ENCODE measurements at regions not wholly inside any gene's neighbourhood (a gene's known extent, or its start where the extent isn't known, plus 50 kb on each side); places are given as distances from the start of the nearest gene placed in this dataset.

DNA sequence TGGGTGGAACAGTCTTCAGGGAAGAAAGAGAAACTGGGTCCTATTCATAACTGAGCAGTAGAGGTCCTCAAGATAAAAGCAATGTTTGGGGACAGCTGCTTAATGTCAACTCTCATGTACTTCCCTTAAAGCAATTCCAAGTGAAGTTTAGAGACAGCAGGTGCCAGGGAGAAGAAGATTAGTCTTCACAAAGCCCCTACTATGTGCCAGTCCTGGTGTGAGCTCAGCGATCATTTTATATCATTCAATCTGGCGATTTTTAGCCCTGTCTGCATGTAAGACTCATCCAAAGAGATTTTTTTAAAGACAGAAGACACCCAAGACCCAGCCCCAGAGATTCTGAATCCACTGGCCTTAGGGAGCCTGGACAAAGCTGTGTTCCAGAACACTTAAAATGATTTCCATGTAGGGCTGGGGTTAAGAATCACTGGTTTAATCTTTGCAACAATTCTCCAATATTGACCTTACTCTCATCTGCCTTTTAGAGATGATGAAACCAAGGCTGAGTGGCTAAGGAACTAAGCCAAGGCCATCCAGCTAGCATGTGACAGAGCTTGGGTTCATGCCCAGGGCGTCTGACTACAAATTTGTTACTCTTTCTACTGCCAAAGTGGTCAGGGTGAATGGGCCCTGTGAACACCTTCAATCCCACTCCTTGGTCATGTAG, 404.5 kb upstream of the TBX3 start:
- no peaks in the 10 kb centered on the region for H3K79me2 ChIP-seq (ENCODE audit: insufficient read depth)
- no peaks in the 10 kb centered on the region for H3K9me2 ChIP-seq
- ChIA-PET POLR2A (no interaction called here), CTCF (interaction anchor here (1.0 kb wide), 1 partner anchor 8 kb away, joined by 3 read pairs; no protein-coding TSS in a partner anchor)
- H3F3A ChIP-seq (replicated peaks; ENCODE audit: insufficient read depth): no peaks in the 10 kb centered on the region
- H3K9me3 ChIP-seq: no peaks in the 10 kb centered on the region
- no peaks in the 10 kb centered on the region for H4K20me1 ChIP-seq (ENCODE audit: insufficient read depth)
- H3K27me3 ChIP-seq (ENCODE audit: insufficient read depth): no peaks in the 10 kb centered on the region
- H3K27ac ChIP-seq (ENCODE audit: low read depth in 2 of 2, low read length in 1 of 2): no peak overlapping the region
- H3K4me1 ChIP-seq (ENCODE audit: control insufficient read depth in 1 of 2, insufficient read depth in 2 of 2, low read depth in 1 of 2, low read length in 1 of 2): peaks cover 0 to 11% of the 10 kb centered on the region in 2 experiments; a peak in 2 of 4 replicates
- no peak overlapping the region for H2AFZ ChIP-seq (ENCODE audit: low read depth)
- no peak overlapping the region for H3K4me2 ChIP-seq
- no peak for DNase-seq
- H3K36me3 ChIP-seq (replicated peaks in 1 of 2; ENCODE audit: control insufficient read depth in 1 of 2, insufficient read depth in 2 of 2, low read length in 1 of 2): no peaks in the 10 kb centered on the region
- TF ChIP-seq TEAD4 (IDR thresholded peaks at IDR 0.05; ENCODE audit: borderline replicate concordance, insufficient read depth): no peak
- TF ChIP-seq CHD2 (IDR thresholded peaks at IDR 0.05; ENCODE audit: low read length, partially characterized antibody): no peak
- TF ChIP-seq, protein P1, sequence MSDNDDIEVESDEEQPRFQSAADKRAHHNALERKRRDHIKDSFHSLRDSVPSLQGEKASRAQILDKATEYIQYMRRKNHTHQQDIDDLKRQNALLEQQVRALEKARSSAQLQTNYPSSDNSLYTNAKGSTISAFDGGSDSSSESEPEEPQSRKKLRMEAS (IDR thresholded peaks at IDR 0.05; ENCODE audit: low read depth): no peak
- TF ChIP-seq GABPA (IDR thresholded peaks at IDR 0.05; ENCODE audit: low read depth): no peak
- no peak for TF ChIP-seq ELF1 (IDR thresholded peaks at IDR 0.05)
- TF ChIP-seq, protein P2, sequence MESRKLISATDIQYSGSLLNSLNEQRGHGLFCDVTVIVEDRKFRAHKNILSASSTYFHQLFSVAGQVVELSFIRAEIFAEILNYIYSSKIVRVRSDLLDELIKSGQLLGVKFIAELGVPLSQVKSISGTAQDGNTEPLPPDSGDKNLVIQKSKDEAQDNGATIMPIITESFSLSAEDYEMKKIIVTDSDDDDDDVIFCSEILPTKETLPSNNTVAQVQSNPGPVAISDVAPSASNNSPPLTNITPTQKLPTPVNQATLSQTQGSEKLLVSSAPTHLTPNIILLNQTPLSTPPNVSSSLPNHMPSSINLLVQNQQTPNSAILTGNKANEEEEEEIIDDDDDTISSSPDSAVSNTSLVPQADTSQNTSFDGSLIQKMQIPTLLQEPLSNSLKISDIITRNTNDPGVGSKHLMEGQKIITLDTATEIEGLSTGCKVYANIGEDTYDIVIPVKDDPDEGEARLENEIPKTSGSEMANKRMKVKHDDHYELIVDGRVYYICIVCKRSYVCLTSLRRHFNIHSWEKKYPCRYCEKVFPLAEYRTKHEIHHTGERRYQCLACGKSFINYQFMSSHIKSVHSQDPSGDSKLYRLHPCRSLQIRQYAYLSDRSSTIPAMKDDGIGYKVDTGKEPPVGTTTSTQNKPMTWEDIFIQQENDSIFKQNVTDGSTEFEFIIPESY (IDR thresholded peaks at IDR 0.05; ENCODE audit: borderline replicate concordance, low read depth): no peak
- TF ChIP-seq MXI1 (IDR thresholded peaks at IDR 0.05; ENCODE audit: low read depth, low read length): no peak
- no peak for TF ChIP-seq NRF1 (IDR thresholded peaks at IDR 0.05; ENCODE audit: low read depth, low read length)
- TF ChIP-seq MEF2A (IDR thresholded peaks at IDR 0.05; ENCODE audit: borderline replicate concordance, low read depth): no peak
- TF ChIP-seq RFX5 (IDR thresholded peaks at IDR 0.05; ENCODE audit: low read length): no peak
- no peak for TF ChIP-seq JUND (IDR thresholded peaks at IDR 0.05)
- no peak for TF ChIP-seq RAD21 (IDR thresholded peaks at IDR 0.05; ENCODE audit: low read length)
- no peak for TF ChIP-seq RXRA (IDR thresholded peaks at IDR 0.05; ENCODE audit: borderline replicate concordance, low read depth)
- no peak for TF ChIP-seq NFIC (IDR thresholded peaks at IDR 0.05; ENCODE audit: borderline replicate concordance)
- no peak for TF ChIP-seq FOSL2 (IDR thresholded peaks at IDR 0.05; ENCODE audit: borderline replicate concordance, low read depth)
- no peak for TF ChIP-seq EP300 (IDR thresholded peaks at IDR 0.05; ENCODE audit: borderline replicate concordance in 1 of 2, low read depth in 1 of 2, low read length in 1 of 2)
- TF ChIP-seq EZH2phosphoT487 (IDR thresholded peaks at IDR 0.05; ENCODE audit: borderline replicate concordance, low read depth): no peak
- no peak for TF ChIP-seq FOXJ3 (CRISPR knock-in tag; IDR thresholded peaks at IDR 0.05)
- H3K4me3 ChIP-seq (ENCODE audit: low read depth in 2 of 2, low read length in 1 of 2): no peak overlapping the region
- WGBS (ENCODE audit: low lambda C conversion rate): 60% methylated on average over 3 of the region's 3 CpGs
- H3K9ac ChIP-seq: no peak overlapping the region

Measured in SK-N-SH (cell line).